ENCODE measurements at regions not wholly inside any gene's neighbourhood (a gene's known extent, or its start where the extent isn't known, plus 50 kb on each side); places are given as distances from the start of the nearest gene placed in this dataset.
"Not testable (repeated sequence)": the region's sequence is repeated elsewhere in the genome, so short reads cannot be mapped to it uniquely, and the experiment has no call there.

- H3K27ac ChIP-seq (ENCODE audit: extremely low read length, insufficient read depth, low read length); ATAC-seq; H2AFZ ChIP-seq (ENCODE audit: low read length); H3K9me3 ChIP-seq (ENCODE audit: low read length); H4K20me1 ChIP-seq (ENCODE audit: insufficient read depth, low read length); DNase-seq (ENCODE audit: low spot score); FAIRE-seq; H3K36me3 ChIP-seq (replicated peaks in 1 of 2; ENCODE audit: control insufficient read depth in 1 of 2, insufficient read depth in 2 of 2, low read length in 2 of 2); BruUV-seq (replicated peaks); H3K27me3 ChIP-seq (ENCODE audit: control insufficient read depth in 1 of 2, insufficient read depth in 2 of 2, low read length in 2 of 2); POLR2A ChIA-PET; H3K4me3 ChIP-seq (replicated peaks in 1 of 3; ENCODE audit: insufficient read depth in 1 of 3, low read depth in 2 of 3, low read length in 3 of 3); CTCF ChIA-PET (ENCODE audit: low intra/inter-chr PET ratio, low total read pairs); H3K79me2 ChIP-seq (ENCODE audit: insufficient read depth, low read length); in situ Hi-C loops (cut with HindIII; ENCODE audit: extremely low pct_ligation_motif_present, low pct_unique_long_range_greater_than_20kb); H3K9ac ChIP-seq (ENCODE audit: insufficient read depth, low read depth, low read length); H3K4me1 ChIP-seq (ENCODE audit: insufficient read depth, low read length); H3K4me2 ChIP-seq (ENCODE audit: low read depth, low read length): not testable (repeated sequence)
- intact Hi-C loops (cut with micrococcal nuclease; ENCODE audit: unreplicated experiment), result loop anchor here (1.0 to 5.0 kb wide), 2 partner anchors 613 to 685 kb away; no protein-coding TSS in a partner anchor
- 38% methylated on average over 3 of the region's 3 CpGs for WGBS (ENCODE audit: low lambda C conversion rate)
These were observed 138.9 kb upstream of the TMEM229A start for GRCh38 chr7:124171812-124172211.

DNA sequence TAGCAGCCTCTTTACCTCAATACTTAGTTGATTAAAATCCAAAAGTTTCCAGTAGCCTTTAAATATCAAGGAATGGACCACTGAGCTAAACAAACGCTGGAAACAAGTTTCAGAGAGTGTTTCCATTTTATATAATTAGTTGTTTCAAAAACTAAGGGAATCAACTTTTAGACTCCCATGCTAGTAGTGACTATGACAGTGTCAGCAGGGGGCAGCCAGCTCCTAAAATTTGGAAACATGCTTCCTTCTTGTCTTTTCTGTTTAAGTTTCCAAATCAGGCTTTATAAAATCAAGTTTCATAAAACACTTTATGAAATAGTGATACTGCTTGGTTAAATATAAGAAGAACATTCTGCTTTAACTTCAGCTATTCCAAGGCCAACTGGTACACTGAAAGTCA is 138.2 kb upstream of the TMEM229A start:
- Histone ChIP-seq H2AFZ (ENCODE audit: low read length) (no peak overlapping the region), H3K9me3 (ENCODE audit: low read length) (no peaks in the 10 kb centered on the region), H3K4me1 (ENCODE audit: insufficient read depth, low read length) (no peaks in the 10 kb centered on the region), H4K20me1 (ENCODE audit: insufficient read depth, low read length) (no peaks in the 10 kb centered on the region), H3K4me2 (ENCODE audit: low read depth, low read length) (no peak overlapping the region), H3K27me3 (ENCODE audit: control insufficient read depth in 1 of 2, insufficient read depth in 2 of 2, low read length in 2 of 2) (no peaks in the 10 kb centered on the region), H3K36me3 (replicated peaks in 1 of 2; ENCODE audit: control insufficient read depth in 1 of 2, insufficient read depth in 2 of 2, low read length in 2 of 2) (no peaks in the 10 kb centered on the region), H3K27ac (ENCODE audit: extremely low read length, insufficient read depth, low read length) (no peak overlapping the region), H3K9ac (ENCODE audit: insufficient read depth, low read depth, low read length) (no peak overlapping the region), H3K4me3 (replicated peaks in 1 of 3; ENCODE audit: insufficient read depth in 1 of 3, low read depth in 2 of 3, low read length in 3 of 3) (no peak overlapping the region), H3K79me2 (ENCODE audit: insufficient read depth, low read length) (no peaks in the 10 kb centered on the region)
- ChIA-PET POLR2A (no interaction called here), CTCF (ENCODE audit: low intra/inter-chr PET ratio, low total read pairs) (interaction anchor here (1.1 kb wide), 1 partner anchor 614 kb away, joined by 3 read pairs; no protein-coding TSS in a partner anchor)
- no peak for DNase-seq (ENCODE audit: low spot score)
- in situ Hi-C loops (cut with HindIII; ENCODE audit: extremely low pct_ligation_motif_present, low pct_unique_long_range_greater_than_20kb) (no loop called here), intact Hi-C loops (cut with micrococcal nuclease; ENCODE audit: unreplicated experiment) (loop anchor here (1.0 to 5.0 kb wide), 2 partner anchors 614 to 686 kb away; no protein-coding TSS in a partner anchor)
- no TSS peak for BruUV-seq (replicated peaks)
- no peak for ATAC-seq
- 5% methylated on average over 1 of the region's 1 CpG for WGBS (ENCODE audit: low lambda C conversion rate)
- no peak for FAIRE-seq
- TF ChIP-seq STAG1 (CRISPR knock-in tag; IDR thresholded peaks at IDR 0.05) (peak; percentile 54), SMC3 (IDR thresholded peaks at IDR 0.05; ENCODE audit: low read length) (peak; percentile 34; the same call in 1 of the 2 replicates), CTCF (CRISPR knock-in tag; IDR thresholded peaks at IDR 0.05) (peak; percentile 29)
- TF ChIP-seq, protein P1, sequence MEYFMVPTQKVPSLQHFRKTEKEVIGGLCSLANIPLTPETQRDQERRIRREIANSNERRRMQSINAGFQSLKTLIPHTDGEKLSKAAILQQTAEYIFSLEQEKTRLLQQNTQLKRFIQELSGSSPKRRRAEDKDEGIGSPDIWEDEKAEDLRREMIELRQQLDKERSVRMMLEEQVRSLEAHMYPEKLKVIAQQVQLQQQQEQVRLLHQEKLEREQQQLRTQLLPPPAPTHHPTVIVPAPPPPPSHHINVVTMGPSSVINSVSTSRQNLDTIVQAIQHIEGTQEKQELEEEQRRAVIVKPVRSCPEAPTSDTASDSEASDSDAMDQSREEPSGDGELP (IDR thresholded peaks at IDR 0.05; ENCODE audit: borderline replicate concordance, low read depth), result no peak
